IPS-18a (cell line): ENCODE measurements at regions not wholly inside any gene's neighbourhood (a gene's known extent, or its start where the extent isn't known, plus 50 kb on each side); places are given as distances from the start of the nearest gene placed in this dataset.
A peak's percentile ranks its signal among the peaks of the same experiment; 100 is the strongest.

Experiments
- H3K27ac ChIP-seq: one replicate; pipeline ENCODE4 v1.5.1; 2013; ENCODE audit warnings: low read length
- H3K27me3 ChIP-seq: one replicate; pipeline ENCODE4 v1.6.1; 2013; ENCODE audit warnings: mild to moderate bottlenecking, low read length; ENCODE audit not compliant: control insufficient read depth, insufficient read depth
- H3K36me3 ChIP-seq: one replicate; pipeline ENCODE4 v1.6.1; 2013; ENCODE audit warnings: low read depth, low read length; ENCODE audit not compliant: control insufficient read depth
- H3K4me1 ChIP-seq: one replicate; pipeline ENCODE4 v1.6.1; 2013; ENCODE audit warnings: low read depth, low read length; ENCODE audit not compliant: control insufficient read depth
- H3K4me3 ChIP-seq: one replicate; pipeline ENCODE4 v1.5.1; 2013; ENCODE audit warnings: low read length
- H3K9ac ChIP-seq: one replicate; pipeline ENCODE4 v1.6.1; 2013; ENCODE audit warnings: mild to moderate bottlenecking, low read length, moderate library complexity
- H3K9me3 ChIP-seq: one replicate; pipeline ENCODE4 v1.6.1; 2013; ENCODE audit warnings: low read depth, low read length; ENCODE audit not compliant: control insufficient read depth

DNA sequence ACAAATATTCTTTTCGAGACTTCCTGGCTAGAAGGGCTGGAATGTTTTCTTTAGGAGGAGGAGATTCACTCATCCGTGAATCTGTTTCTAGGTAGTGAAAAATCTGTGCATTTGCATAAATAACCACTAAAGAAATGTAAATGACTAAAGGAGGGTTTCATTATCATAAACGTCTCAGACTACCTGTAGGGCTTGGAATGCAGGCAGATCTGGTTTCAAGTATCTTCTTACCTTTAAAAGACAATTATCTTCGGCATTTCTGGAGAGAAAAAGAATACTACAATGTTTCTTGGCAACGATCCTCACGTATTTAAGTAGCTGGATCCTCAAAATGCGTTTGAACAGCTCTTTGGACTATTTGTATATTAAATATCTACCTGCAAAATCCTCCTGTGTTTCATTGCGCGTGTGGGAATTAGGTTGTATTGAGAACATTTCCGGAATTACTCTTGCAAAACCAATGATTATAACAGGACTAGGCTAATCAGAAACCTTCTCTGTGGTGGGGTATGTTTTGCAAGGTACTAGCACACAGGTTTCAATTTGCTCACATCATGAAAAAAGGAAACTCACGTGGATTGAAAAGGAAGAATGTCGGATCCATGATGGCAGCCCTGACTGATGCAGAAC, 291.1 kb upstream of the ARGLU1 start:
- H3K9ac ChIP-seq: peak overlapping the region; percentile 63
- no peaks in the 10 kb centered on the region for H3K36me3 ChIP-seq
- no peaks in the 10 kb centered on the region for H3K9me3 ChIP-seq
- H3K4me1 ChIP-seq: peaks cover 31% of the 10 kb centered on the region
- peak overlapping the region; percentile 80 for H3K27ac ChIP-seq
- H3K4me3 ChIP-seq: peak overlapping the region; percentile 34
- no peaks in the 10 kb centered on the region for H3K27me3 ChIP-seq

DNA sequence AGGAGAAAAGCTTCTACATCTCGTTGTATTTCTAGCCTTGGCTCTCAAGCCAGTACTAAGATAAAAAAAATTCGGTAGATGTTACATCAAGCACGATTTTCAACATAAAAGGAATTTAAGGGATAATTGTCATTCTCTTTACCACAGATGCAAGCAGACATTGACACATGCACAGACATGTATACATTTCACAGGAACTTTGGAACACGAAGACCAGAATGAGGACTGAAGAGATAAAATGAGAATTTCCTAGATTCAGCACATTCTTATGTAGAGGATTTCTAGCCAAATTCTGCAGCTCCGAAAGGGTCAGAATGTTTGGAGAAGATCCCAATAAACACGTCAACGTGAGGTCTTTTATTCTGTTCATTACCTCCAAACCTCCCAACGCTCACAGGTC, 284.5 kb upstream of the ARGLU1 start:
- Histone ChIP-seq H3K9ac (no peak overlapping the region), H3K36me3 (no peaks in the 10 kb centered on the region), H3K27ac (no peak overlapping the region), H3K4me1 (peaks cover 3% of the 10 kb centered on the region), H3K27me3 (no peaks in the 10 kb centered on the region), H3K4me3 (no peak overlapping the region), H3K9me3 (no peaks in the 10 kb centered on the region)

DNA sequence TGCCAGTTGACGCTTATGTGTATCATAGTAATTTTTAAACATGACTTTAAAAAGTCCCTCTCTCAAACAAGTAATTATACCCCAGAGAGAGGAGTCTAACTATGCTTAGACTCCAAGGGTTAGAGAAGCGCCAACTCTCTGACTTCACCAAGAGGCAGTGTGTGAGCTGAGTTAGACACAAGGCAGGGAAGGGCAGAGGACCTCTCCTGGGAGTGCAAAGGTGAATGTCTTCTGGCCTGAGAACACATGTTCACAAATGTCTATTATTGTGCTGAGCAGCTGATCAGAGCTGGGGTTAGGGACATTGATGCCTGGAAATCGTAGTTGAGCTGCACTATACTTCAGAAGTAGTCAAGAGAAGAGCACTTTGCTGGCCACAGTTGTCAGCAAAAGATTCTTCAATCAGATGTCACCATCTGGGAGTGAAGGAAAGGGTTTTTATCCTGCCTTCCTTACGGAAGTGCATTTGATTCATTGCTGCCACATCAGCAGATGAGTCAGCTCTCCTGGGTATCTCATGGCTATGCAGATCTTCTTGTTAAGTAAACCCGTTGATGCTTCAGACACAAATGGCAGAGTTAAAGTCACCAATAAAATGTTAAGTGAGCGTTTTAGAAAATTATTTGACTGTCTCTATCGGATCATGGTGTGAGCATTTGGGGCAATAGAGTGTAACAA, 283.2 kb upstream of the ARGLU1 start:
- Histone ChIP-seq H3K27ac (no peak overlapping the region), H3K4me1 (peaks cover 3% of the 10 kb centered on the region), H3K36me3 (no peaks in the 10 kb centered on the region), H3K4me3 (no peak overlapping the region), H3K27me3 (no peaks in the 10 kb centered on the region), H3K9ac (no peak overlapping the region), H3K9me3 (no peaks in the 10 kb centered on the region)

DNA sequence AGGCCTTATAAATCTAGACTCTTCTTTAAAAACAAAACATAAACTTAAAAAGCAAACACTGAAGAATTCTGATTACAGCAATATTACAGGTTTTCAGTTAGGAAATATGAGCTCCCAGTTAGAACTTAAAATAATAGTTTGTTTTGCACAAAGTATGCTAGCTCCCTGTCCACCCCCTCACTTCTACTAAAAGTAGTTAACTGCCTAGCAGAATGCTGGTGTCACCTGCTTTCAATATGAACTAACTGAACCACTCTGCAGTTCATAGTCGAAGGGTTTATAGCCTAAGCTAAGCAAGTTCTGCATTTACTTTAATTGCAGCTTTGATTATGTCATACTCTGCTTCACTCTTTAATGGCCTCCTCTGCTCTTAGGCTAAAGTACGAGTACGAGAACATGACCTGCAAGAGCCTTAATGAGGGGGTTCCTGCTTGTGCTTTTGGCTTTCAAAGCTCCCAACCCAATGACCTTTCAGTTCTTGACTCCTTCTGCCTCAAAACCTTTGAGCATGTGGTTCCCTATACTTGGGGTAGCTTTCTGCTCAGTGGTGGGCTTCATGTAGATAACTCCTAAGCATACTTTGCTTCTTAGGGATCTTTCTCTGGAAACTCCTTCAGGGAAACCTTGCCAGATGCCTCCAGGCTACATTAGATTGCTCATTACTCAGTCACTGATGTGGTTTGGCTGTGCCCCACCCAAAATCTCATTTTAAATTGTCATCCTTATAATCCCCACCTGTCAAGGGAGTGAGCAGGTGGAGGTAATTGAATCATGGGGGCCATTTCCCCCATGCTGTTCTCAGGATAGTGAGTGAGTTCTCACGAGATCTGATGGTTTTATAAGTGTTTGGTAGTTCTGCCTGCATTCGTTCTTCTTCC, 278.9 kb upstream of the ARGLU1 start:
- Histone ChIP-seq H3K27me3 (no peaks in the 10 kb centered on the region), H3K9me3 (no peaks in the 10 kb centered on the region), H3K9ac (no peak overlapping the region), H3K4me1 (no peaks in the 10 kb centered on the region), H3K4me3 (no peak overlapping the region), H3K27ac (no peak overlapping the region), H3K36me3 (no peaks in the 10 kb centered on the region)

DNA sequence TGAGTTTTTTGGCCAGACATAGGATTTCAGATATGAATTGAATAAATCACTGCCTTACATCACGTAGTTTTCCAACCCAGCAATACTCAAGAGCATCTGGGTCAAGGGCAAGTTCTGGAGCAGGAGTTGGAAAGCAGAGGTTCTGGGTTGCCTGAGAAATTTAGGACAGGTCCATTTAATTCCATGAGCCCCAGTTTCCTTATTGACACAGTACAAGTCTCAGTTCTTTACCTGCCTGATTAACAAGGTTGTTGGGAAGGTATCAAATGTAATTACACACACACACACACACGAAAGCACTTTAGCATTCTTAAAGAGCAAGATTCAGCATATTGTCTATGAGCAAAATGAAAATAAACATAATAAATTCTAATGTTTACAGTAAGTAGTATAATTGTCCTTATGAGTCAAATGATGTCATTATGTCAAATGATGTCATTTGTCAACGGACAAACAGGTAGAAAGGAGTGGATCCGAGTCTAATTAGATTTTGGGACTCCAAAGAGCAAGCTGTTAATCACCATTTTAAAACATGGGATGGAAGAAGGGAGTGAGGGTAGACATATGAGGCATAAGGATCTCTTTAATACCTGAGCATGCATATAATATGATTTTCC, 268.4 kb upstream of the ARGLU1 start:
- Histone ChIP-seq H3K9me3 (no peaks in the 10 kb centered on the region), H3K4me1 (peaks cover 13% of the 10 kb centered on the region)

DNA sequence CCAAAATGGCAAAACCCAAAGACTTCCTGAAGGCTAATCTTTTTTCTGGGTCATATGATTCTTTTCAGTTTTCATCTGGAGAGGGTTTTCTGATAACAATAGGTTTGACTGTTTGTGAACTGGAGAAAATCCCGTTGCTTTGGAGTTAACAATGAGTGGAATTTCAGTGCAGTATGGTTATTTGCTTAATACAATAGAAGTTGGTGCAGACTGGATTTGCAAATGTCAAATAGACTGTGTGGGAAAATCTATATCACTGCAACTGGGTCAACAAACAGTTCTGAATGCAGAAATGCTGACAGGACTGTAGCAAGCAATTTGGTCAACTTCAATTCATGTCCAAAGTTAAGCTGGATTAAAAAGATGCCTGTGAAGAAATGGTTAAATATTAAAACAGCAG, 267.5 kb upstream of the ARGLU1 start:
- H3K9me3 ChIP-seq: no peaks in the 10 kb centered on the region
- H3K4me3 ChIP-seq: no peak overlapping the region
- H3K4me1 ChIP-seq: peaks cover 13% of the 10 kb centered on the region
- no peaks in the 10 kb centered on the region for H3K27me3 ChIP-seq
- H3K27ac ChIP-seq: no peak overlapping the region
- H3K36me3 ChIP-seq: no peaks in the 10 kb centered on the region
- H3K9ac ChIP-seq: no peak overlapping the region

More for the DNA sequence above, 268.4 kb upstream of the ARGLU1 start:
- Histone ChIP-seq H3K4me3 (no peak overlapping the region), H3K27ac (no peak overlapping the region), H3K27me3 (no peaks in the 10 kb centered on the region), H3K9ac (no peak overlapping the region), H3K36me3 (no peaks in the 10 kb centered on the region)

DNA sequence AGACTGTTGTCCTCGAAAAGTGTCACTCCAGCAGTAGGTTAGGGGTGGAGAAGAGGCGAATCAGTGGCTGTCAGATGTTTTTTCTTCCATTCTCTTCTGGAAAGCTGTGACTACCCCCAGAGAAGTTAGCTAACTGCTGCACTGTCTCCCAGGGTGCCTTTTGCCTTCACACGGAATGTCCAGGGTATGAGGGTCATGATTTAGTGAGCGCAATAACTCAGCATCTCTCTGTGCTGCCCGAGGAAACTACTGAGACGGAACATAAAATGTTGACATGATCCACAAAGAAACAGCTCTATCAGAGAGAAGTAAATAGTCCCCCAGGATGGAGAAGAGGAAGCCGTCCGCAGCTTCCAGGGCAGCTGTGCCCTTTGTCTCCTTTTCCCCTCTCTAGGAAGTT, 254.0 kb upstream of the ARGLU1 start:
- H3K4me1 ChIP-seq: peaks cover 7% of the 10 kb centered on the region
- H3K27ac ChIP-seq: no peak overlapping the region
- H3K9ac ChIP-seq: no peak overlapping the region
- no peaks in the 10 kb centered on the region for H3K27me3 ChIP-seq
- no peak overlapping the region for H3K4me3 ChIP-seq
- H3K36me3 ChIP-seq: no peaks in the 10 kb centered on the region
- H3K9me3 ChIP-seq: no peaks in the 10 kb centered on the region

DNA sequence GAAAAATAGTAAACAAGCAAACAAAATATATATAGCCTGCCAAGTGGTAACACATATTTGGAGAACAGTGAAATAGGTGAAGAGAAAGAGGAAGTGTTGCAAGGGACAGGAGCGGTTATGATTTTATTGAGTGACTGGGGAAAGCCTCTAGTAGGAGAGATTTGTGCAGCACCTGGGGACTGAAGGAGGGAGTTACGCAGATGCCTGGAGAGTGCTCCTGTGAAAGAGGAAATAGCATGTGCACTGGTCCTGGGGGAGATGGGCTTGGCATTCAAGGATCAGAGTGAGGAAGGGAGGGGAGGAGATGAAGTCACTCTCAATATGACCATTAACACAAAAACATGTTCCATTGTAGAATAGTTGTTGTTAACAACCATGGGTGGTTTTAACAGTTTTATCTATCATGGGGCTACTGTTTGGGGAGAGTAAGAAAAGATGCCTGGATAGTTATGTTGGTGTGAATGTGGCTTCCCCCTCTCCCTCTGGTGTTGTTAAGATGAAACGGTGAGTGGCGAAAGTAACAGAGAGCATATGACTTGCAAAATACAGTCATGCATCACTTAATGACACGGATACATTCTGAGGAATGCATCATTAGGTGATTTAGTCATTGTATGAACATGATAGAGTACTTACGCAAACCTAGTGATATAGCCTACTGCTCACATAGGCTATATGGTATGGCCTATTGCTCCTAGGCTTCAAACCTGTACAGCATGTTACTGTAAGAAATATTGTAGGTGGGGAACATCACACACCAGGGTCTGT, 251.7 kb upstream of the ARGLU1 start:
- Histone ChIP-seq H3K4me1 (peaks cover 29% of the 10 kb centered on the region), H3K9me3 (no peaks in the 10 kb centered on the region), H3K36me3 (no peaks in the 10 kb centered on the region), H3K9ac (no peak overlapping the region), H3K27ac (no peak overlapping the region), H3K27me3 (no peaks in the 10 kb centered on the region), H3K4me3 (no peak overlapping the region)

DNA sequence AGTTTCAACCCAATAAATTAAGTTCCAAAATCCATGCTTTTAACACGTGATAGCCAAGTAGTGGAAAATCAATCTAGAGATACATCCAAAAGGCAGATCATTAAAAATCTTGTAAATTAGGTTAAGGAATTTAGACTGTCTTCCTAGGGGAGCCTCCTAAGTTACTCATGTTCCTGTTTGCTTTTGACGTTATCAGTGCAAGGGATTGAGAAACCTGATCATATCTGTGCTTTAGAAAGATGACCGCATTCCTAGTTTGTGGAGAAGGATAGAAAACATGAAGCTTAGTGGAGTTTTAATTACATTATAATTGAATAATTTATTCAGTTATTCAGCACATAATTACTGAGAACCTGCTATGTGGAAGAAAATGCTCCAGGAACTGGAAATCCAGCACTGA, 251.0 kb upstream of the ARGLU1 start:
- Histone ChIP-seq H3K27ac (no peak overlapping the region), H3K4me1 (peaks cover 30% of the 10 kb centered on the region), H3K36me3 (no peaks in the 10 kb centered on the region), H3K9me3 (no peaks in the 10 kb centered on the region), H3K4me3 (no peak overlapping the region), H3K9ac (no peak overlapping the region), H3K27me3 (no peaks in the 10 kb centered on the region)

DNA sequence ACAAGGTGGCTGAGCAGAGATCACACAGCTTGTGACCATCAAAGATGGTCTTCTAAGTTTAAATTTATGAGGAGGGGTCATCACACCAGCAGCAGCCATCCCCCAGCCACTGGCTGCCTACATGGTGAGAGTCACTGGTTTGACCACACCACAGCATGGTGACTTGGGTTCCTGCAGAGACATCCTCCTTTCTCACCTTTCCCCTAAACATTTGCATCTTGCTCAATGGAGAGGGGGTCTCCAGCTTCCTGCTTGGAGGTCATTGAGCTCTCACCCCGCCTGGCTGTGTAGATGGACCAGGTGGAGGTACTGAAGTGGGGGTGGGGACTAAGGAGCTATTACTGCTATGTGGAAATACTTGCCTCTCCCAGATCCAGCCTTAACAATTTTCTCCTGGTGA, 247.6 kb upstream of the ARGLU1 start:
- H3K4me3 ChIP-seq: no peak overlapping the region
- no peaks in the 10 kb centered on the region for H3K27me3 ChIP-seq
- H3K9ac ChIP-seq: no peak overlapping the region

DNA sequence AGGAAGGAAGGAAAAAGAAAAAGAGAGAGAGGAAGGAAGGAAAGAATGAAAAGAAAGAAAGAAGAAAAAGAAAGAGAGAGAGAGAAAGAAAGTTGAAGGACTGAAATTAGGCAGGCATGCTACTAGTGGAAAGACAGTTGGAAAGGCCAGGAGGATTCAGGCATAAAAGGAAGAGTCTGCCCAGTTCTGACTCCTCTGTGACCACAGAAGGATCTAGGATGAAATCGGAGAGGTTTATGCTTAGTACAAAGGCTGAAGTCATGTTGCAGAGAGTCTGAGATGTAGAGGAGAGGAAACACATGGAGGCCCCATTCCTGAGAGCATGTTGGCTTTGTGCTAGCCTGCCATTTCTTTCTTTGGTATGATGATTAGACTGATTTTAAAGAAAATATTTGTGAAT, 246.5 kb upstream of the ARGLU1 start:
- H3K4me3 ChIP-seq: no peak overlapping the region
- H3K27ac ChIP-seq: no peak overlapping the region
- peaks cover 46% of the 10 kb centered on the region for H3K4me1 ChIP-seq
- no peaks in the 10 kb centered on the region for H3K36me3 ChIP-seq
- H3K27me3 ChIP-seq: no peaks in the 10 kb centered on the region
- no peak overlapping the region for H3K9ac ChIP-seq
- H3K9me3 ChIP-seq: no peaks in the 10 kb centered on the region

More for the DNA sequence above, 247.6 kb upstream of the ARGLU1 start:
- Histone ChIP-seq H3K4me1 (peaks cover 39% of the 10 kb centered on the region), H3K36me3 (no peaks in the 10 kb centered on the region), H3K9me3 (no peaks in the 10 kb centered on the region), H3K27ac (no peak overlapping the region)
